Mammary epithelial cell (primary cell): ENCODE measurements at regions not wholly inside any gene's neighbourhood (a gene's known extent, or its start where the extent isn't known, plus 50 kb on each side); places are given as distances from the start of the nearest gene placed in this dataset.

Experiments used
- EZH2 ChIP-seq: IDR thresholded peaks from 2 replicates; pipeline ENCODE4 v1.6.1; 2012; ENCODE audit warnings: low read length, inconsistent platforms, borderline replicate concordance
- TF ChIP-seq, protein P1 (sequence below), 2 donors: IDR thresholded peaks in 1 of 2; conservative IDR thresholded peaks in 1 of 2; 2 replicates each; pipeline ENCODE4 v1.5.1; 2011 to 2012; ENCODE audit warnings: inconsistent platforms in 2 of 2, low read length in 2 of 2, mild to moderate bottlenecking in 2 of 2, control low read depth in 1 of 2, low read depth in 1 of 2; ENCODE audit not compliant: insufficient read depth in 1 of 2; ENCODE audit errors: extremely low read depth in 1 of 2

DNA sequence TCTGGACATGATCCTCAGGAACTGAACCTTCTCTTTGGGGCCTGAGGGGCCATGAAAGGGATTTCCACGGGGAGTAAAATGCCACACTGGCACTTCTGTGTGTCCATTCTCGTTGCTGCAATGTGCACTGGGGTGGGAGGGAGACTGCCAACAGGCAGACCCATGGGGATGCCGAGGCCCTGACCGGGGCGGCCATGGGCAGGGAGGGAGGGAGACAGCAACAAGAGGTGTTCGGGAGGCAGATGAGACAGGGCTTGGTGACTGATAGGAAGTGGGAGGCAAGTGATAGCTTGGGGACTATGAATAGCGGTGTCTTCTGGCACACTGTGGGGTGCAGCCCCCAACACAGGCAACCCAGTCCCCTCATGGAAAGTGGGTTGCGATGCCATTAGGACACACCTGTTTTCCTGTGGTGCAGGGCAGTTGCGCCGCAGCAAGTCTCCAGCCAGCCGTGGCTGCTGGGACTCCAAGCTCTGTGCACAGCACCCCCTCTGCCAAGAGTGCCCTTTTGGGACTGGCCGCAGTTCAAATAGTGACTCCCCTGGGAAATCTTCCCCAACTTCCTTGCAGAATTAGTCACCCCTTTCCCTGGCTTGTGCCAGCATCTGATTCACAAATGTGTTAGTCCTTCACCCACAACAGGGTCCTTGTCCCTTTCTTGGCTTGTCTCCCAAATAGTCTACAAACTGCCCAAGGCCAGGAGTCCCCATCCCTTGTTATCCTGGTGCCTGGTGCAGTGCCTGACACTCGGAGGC lies 88.8 kb downstream of the CHST1 start:
- TF ChIP-seq, protein P1, sequence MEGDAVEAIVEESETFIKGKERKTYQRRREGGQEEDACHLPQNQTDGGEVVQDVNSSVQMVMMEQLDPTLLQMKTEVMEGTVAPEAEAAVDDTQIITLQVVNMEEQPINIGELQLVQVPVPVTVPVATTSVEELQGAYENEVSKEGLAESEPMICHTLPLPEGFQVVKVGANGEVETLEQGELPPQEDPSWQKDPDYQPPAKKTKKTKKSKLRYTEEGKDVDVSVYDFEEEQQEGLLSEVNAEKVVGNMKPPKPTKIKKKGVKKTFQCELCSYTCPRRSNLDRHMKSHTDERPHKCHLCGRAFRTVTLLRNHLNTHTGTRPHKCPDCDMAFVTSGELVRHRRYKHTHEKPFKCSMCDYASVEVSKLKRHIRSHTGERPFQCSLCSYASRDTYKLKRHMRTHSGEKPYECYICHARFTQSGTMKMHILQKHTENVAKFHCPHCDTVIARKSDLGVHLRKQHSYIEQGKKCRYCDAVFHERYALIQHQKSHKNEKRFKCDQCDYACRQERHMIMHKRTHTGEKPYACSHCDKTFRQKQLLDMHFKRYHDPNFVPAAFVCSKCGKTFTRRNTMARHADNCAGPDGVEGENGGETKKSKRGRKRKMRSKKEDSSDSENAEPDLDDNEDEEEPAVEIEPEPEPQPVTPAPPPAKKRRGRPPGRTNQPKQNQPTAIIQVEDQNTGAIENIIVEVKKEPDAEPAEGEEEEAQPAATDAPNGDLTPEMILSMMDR (conservative IDR thresholded peaks at IDR 0.05 in 1 of 2, IDR thresholded peaks at IDR 0.05 in 1 of 2; ENCODE audit: extremely low read depth in 1 of 2, insufficient read depth in 1 of 2, low read depth in 1 of 2, low read length in 2 of 2): no peak
- no peak for TF ChIP-seq EZH2
